ENCODE measurements at regions not wholly inside any gene's neighbourhood (a gene's known extent, or its start where the extent isn't known, plus 50 kb on each side); places are given as distances from the start of the nearest gene placed in this dataset.

DNA sequence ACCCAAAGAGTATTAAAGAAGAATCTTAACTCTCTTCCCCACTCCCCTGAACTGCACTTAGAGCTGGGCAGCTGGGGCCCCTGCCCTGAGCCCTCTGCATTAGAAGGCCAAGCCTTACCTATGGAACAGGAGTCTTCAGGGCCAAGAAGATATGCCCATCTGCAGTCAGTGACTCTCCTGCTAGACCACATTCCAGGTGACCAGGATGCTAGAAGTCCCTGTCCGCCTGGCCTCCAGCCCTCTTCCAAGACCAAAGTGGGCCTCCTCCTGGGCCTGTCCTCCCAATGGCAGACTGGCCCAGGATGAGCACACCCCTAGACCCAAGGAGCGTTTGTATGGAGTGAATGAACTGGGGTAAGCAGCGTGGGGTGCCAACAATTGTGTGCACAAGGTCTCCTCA, 259.1 kb downstream of the LY86 start:
- TF ChIP-seq, protein P1, sequence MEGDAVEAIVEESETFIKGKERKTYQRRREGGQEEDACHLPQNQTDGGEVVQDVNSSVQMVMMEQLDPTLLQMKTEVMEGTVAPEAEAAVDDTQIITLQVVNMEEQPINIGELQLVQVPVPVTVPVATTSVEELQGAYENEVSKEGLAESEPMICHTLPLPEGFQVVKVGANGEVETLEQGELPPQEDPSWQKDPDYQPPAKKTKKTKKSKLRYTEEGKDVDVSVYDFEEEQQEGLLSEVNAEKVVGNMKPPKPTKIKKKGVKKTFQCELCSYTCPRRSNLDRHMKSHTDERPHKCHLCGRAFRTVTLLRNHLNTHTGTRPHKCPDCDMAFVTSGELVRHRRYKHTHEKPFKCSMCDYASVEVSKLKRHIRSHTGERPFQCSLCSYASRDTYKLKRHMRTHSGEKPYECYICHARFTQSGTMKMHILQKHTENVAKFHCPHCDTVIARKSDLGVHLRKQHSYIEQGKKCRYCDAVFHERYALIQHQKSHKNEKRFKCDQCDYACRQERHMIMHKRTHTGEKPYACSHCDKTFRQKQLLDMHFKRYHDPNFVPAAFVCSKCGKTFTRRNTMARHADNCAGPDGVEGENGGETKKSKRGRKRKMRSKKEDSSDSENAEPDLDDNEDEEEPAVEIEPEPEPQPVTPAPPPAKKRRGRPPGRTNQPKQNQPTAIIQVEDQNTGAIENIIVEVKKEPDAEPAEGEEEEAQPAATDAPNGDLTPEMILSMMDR (IDR thresholded peaks at IDR 0.05) = no peak

DNA sequence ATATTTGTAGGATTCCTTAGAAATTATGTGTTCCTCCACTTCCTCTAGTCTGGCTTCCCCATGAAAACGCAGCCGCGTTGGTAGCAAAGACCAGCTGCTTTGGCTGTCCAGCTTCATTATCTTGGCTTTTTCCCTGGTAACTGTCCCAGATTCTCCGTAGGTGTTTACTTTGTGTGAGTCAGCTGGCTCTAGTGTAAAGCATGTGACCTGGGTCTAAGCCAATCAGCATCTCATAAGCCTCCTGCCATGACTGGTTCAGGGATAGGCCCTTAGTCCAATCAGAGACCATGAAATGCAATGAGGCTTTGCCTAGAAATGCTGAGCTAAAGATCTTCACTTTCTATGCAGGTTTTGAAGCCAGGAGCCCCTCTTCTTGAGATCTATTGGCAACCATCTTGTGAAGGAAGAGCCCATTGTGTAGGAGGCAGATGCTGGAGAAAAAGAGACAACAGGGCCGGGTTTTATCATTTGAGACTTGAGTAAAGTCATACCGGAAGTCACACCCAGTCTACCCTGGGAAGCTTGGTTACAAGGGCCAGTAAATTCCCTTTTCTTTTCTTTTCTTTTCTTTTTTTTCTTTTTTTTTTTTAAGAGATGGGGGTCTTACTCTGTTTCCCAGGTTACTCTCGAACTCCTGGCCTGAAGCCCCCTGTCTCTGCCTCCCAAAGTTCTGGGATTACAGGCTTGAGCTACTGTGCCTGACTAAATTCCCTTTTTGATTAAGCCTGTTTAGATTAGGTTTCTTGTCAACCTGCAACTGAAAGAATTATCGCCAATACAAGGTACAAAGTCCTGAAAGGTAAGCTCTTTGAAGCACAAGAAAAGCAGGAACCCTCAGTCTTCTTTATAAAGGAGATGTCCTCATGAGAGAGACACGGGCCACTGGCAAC, 256.5 kb upstream of the RREB1 start:
- TF ChIP-seq, protein P1 (IDR thresholded peaks at IDR 0.05) = no peak

GRCh38 chr6:6851949-6852261, 255.9 kb upstream of the RREB1 start:
- TF ChIP-seq, protein P1 (IDR thresholded peaks at IDR 0.05) = no peak

DNA sequence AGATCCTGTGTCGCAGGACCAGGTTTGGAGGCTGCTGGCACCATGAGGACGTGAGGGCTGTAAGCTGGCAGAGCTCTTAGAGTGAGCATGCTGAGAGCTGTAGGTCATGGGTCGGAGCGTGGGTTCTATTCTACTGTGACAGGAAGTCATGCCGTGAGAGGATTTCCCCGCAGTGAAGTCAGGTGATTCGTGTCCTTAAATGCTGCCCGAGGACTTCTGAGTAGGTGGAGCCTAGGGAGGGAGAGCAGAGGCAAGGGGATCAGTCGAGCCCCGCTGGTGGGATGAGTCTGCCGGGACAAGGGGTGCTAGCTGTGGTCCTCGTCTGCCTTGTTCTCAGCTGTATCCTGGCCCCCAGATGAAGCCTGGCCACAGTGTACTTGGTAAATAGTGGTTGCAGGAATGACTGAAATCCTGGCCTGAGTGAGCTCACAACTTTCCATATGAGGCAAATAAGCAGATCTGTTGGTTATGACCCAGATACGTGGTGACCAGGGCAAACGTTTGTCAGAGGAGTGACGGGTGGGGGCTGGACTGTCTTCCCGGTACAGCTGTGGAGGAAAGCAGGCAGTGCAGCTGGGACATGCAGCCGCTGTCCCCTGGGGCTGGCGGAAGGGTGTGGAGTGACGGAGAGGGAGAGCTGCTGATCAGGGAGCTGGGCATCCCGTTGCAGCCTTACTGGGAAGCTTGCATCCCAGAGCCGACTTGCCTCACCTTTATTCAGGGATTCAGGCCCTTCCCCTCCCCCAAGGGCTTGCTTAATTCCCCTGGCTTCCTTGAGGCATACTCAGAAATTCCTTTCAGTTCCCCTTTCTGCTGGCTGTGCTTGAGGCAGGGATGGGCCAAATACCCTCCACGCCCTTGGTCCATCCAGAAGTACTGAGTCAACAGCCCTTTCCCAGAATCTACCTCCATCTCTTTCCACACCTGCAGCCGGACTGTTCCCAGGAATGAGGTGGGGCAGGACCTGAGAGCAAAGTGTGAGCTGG, 250.9 kb upstream of the RREB1 start:
- TF ChIP-seq, protein P1 (IDR thresholded peaks at IDR 0.05) = no peak

- TF ChIP-seq, protein P1 (IDR thresholded peaks at IDR 0.05) = no peak
These were observed 250.2 kb upstream of the RREB1 start for GRCh38 chr6:6857528-6857927.

DNA sequence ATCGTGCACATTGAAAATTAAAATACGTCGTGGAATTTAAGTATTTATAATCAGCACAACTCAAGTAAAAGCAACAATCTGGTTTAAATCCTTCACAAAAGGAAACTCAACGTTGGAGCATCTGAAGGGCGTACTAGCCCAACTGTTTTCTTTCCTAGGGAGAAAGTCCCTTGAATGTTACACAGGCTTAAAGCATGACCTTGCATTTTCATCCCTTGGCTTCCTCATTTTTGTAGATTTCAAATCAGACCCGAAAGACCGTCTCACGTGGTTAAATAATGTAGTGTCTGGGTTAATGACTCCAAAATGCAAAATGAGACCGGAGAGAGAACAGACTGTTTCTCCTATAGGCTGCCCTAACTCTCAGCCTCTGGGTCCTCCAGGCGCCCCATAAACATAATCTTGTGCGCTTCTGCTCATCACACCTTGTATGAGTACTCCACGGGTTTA, 249.2 kb upstream of the RREB1 start:
- TF ChIP-seq, protein P1 (IDR thresholded peaks at IDR 0.05) = no peak

- TF ChIP-seq, protein P1 (IDR thresholded peaks at IDR 0.05) = no peak
These were observed 248.7 kb upstream of the RREB1 start for GRCh38 chr6:6859105-6859504.
